GM19438 (cell line): ENCODE measurements at regions not wholly inside any gene's neighbourhood (a gene's known extent, or its start where the extent isn't known, plus 50 kb on each side); places are given as distances from the start of the nearest gene placed in this dataset.
"Not testable (repeated sequence)": the region's sequence is repeated elsewhere in the genome, so short reads cannot be mapped to it uniquely, and the experiment has no call there.

Source experiments
- ATAC-seq: cut with Tn5 transposase; IDR thresholded peaks from one replicate; pipeline ENCODE4 v1.9.1; 2021; ENCODE audit warnings: low read depth; ENCODE audit not compliant: unreplicated experiment

DNA sequence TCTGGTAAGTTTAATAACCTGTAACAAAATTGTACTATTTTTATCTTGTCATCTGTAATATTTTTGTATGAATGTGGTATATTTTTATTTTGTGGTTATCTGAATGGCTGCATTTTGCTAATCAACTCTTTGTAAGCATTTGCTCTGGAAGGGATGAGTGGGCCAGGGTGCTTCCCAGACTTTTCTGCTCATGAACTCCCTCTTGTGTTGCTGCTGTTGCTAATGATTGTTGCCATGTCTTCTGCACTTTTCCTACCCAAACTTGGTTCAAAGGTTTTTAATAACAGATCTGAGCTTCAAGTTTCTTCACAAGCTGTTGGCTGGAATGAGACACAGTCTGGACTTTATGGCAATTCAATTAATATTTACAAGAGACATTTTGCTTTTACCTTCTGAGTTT, 1005.7 kb downstream of the HACE1 start:
- no peak for ATAC-seq

DNA sequence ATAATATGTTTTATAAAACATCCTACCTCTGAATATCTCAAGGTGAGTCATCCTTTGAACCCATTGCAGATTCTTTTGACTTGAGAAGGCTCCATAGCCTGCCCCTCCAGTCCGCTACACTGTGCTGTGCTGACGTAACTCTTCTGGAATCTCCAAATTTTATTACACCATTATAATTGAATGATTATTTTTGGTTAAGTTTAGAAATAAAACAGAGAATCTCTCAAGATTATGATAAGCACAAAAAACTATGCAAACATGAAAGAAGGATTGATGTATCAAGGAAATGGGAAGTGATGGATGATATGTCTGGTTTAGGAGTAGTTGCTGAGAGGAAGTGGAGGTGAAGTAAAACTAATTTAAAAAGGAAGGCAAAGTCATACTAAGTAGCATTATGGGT, 1021.3 kb downstream of the HACE1 start:
- no peak for ATAC-seq

DNA sequence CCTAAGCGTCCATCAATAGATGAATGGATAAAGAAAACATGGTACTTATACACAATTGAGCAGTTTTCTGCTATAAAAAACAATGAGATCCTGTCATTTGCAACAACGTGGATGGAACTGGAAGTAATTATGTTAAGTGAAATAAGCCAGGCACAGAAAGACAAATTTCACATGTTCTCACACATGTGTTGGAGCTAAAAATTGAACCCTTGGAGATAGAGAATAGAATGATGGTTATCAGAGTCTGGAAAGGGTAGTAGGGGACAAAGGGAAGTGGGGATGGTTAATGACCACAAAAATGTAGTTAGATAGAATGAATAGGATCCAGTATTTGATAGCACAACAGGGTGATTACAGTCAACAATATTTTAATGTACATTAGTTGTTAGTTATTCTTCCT, 1033.5 kb downstream of the HACE1 start:
- no peak for ATAC-seq

DNA sequence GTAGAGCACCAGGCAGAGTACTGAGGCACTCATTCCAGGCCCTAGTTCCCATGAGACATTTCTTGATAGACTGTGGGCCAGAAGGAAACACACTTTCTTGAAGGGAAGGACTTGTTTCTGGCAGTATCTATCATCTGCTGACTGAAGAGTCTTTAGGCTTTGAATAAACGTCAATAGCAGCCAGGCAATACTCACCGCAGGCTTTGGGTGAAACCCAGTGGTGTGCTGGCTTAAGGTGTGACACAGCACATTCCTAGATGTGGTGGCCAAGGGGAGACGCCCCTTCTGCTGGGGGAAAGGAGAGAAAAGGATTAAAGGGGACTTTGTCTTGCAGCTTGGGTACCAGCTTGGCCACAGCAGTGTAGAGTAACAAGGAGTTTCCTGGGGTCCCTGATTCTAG, 1039.6 kb downstream of the HACE1 start:
- ATAC-seq: no peak

DNA sequence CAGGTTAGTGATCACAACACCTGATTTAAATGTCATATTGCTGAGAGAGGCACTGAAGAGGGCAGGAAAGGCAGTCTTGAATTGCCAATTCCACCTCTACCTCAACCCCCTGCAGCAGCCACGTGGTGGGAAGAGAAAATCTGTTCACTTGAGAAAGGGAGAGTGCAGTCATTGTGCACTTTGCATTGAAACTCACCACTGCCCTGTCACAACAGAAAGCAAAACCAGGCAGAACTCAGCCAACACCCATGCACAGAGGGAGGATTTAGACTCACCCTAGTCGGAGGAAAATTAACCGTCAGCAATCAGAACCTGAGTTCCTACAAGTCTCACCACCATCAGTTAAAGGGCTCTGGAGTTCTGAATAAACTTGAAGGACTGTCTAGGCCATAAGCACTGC, 1040.2 kb downstream of the HACE1 start:
- no peak for ATAC-seq

DNA sequence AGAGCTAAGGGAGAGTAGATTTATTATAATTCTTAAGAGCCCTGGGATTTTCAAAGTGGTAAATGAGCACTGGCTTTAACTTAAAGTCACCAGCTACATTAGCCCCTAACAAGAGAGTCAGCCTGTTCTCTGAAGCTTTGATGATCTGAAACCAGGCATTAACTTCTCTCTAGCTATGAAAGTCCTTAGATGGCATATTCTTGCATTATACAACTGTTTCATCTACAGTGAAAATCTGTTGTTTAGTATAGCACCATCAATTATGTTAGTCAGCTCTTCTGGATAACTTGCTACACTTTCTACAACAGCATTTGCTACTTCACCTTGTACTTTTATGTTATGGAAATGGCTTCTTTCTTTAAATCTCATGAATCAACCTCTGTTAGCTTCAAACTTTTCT, 1046.7 kb downstream of the HACE1 start:
- ATAC-seq: no peak

DNA sequence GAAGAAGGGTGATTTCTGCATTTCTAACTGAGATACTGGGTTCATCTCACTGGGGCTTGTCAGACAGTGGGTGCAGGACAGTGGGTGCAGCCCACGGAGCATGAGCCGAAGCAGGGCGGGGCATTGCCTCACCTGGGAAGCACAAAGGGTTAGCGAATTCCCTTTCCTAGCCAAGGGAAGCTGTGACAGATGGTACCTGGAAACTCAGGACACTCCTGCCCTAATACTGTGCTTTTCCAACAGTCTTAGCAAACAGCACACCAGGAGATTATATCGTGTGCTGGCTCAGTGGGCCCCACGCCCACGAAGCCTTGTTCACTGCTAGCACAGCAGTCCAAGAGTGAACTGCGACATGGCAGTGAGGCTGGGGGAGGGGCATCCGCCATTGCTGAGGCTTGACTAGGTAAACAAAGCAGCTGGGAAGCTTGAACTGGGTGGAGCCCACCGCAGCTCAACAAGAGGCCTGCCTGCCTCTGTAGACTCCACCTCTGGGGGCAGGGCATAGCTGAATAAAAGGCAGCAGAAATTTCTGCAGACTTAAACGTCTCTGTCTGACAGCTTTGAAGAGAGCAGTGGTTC, 1057.7 kb downstream of the HACE1 start:
- ATAC-seq: not testable (repeated sequence)

DNA sequence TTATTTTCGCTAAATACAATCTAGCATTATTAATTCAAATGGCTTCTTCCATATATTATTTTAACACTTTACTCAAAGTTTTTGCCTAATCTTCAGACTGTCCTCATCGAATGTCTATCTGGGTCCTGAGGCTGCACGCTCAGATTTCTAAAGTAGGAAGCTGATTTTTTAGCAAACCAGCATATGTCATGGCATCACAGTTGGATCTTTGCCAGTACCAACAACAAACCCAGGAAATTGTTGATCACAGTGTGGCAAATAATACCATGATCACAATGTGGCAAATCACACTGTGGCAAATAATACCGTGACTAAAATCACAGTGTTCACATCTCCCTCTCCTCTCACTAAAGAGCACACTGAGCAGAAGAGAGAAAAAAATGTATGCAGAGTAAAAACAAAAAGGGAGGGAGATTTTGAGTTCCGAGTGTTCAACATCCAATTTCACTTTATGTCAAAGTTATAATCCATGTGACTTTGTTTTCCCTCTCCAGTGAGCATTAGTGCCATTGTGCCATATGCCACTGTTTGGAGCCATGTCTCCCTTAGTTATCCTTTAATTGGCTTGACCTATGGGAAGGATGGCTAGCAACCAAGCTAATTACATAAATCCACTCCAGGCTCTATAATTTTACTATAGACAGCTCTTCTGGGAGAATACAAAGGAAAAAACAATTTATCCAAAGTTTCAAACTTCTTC, 1059.6 kb downstream of the HACE1 start:
- ATAC-seq: no peak

DNA sequence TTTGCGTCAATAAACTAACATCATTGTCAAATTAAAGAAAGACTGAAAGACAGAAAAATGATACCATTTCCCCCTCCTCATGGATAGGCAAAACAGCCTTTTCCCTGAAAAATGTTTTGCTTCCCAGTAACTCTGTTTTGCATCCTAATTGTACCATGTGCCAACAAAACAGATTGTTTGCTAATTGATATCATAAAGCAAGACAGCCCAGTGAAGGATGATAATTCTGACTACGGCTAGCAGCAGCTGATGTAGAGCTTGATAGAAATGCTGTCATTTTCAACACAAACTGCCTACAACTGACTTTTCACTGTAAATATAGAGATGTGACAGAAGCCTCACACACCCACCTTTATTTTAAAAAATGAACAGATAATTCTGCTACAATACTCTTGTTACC, 1061.6 kb downstream of the HACE1 start:
- ATAC-seq: no peak

DNA sequence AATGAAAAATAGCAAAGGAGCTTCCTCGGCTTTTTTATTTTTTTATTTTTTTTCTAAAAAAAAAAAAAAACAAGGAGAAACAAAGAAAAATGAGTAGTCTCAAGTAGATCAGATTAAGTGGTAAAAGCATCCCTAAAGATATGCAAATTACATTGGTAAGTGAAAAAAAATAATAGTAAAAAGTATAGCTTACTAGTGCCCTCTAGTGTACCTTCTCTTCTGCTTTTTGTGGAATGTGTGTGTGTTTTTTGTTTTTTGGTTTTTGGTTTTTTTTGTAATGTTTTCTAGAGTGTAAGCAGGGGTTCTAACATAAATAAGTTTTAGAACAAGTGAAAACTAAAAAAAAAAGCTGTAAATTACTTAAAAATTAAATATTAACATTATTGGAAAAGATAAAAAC, 1062.0 kb downstream of the HACE1 start:
- ATAC-seq: no peak

DNA sequence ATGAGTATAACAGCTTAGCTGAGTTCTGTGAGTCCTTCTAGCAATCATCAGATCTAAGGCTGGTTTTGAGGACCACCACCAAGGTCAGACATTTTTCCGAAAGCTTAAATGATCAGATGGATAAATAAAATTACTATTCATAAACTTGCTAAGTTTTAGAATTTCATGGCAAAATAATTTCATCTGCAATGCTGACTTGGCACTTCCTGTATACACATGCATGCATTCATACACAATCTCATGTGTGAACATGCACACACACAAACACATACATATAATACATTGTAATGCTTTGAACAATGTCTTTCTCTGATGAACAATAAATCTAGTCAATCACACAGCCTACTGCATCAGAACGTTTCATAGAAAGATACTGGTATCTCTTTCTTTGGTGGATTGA, 1068.3 kb downstream of the HACE1 start:
- ATAC-seq: no peak

DNA sequence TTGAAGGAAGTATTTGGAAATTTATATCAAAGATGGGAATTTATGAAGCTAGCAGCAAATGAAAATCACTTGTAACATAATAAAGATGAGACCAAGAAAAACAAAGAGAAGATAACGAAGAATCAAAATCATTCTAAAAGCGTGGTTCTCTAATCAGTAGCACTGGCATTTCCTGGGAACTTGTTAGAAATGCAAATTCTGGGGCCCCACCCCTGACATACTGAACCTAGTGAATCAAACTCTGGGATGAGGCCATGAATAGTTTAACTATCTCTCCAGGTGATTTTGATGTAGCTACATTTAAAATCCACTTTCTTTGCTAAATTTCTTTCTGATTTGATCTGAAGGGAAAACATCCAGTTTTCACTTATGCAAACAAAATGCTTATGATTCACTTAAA, 1075.6 kb downstream of the HACE1 start:
- ATAC-seq: no peak

DNA sequence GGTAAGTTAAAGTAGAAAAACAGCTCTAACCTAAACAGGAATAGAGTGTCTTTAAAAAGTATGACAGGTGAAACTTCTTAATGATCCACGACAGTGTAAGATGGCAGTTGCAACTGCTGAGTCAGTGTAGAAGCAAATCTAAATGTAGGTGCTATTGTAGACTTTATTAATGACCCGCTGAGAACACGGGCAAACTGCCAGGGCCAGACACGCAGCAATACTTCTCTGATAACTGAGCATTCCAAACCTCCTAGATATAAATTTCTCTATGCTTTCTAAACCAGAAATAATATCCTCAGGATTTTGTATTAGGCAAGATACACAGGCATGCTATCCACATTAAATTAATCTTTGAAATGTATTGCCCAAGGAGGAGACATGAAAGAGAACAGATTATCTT, 1076.4 kb downstream of the HACE1 start:
- ATAC-seq: no peak

DNA sequence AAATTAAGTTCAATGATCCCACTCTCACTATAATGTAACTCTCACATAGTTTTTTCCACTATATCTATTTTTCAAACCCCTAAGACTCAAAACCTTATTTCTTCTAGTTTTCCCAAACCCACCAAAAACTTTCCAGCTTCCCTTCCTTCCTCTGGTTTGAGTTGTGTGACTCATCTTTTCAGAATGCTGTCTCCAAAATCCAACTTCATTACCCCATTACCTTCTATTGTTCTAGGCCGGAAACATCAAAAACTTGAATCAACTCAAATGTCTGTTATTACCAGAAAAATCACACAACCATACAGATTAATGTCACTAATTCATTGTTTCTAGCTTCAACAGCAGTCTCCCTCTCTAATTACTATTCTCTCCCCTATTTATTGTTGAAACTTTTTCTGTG, 1090.3 kb downstream of the HACE1 start:
- no peak for ATAC-seq

DNA sequence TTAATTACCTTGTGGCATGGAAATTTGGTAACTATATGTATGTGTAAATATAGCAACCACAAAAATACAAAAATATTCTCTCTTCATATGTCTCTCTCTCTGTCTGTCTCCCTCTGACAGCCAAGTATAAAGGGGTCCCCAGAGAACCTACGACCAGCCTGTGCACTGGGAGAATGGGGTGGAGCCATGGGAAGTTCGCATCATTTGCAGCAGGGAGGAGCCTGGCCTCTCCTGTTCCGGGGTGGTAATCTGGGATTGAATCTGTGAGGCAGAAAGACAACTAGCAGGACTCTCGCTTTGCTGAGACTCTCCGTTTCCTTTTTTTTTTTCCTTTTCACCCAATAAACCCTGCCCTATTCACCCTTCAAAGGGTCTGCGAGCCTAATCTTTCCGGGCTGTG, 1109.1 kb downstream of the HACE1 start:
- no peak for ATAC-seq

DNA sequence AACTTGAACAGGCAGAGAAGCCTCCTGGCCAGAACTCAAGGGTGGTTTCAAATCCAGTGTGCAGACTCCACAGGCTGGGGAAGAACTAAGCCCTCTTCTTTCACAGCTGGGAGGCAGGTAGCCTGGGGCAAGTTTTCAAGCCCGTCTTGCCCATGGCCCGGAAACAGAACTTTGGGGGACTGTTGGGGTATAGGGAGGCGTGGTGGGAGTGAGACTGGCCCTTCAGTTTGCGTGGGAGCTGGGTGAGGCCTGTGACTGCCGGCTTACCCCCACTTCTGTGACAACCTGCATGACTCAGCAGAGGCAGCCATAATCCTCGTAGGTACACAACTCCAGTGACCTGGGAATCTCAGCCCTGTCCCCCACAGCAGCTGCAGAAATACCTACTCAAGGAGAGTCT, 1125.7 kb downstream of the HACE1 start:
- ATAC-seq: no peak

DNA sequence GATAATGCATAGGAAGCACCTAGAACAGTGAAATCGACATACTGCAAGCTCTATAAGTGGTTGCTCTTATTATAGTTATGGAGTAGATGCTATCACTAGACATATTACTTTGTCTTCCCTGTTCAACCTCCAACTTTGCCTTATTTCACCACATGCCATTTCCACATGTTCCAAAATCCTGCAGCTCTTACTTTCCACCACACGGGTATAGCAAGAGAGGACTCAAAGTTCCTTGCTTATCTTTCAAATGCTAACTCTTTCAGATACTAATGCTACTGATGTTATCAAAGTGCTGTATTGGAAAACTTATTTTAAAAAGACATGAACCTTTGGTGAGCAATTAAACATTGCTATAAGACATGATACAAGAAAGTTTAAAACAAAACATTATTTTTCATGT, 1130.1 kb downstream of the HACE1 start:
- ATAC-seq: no peak

DNA sequence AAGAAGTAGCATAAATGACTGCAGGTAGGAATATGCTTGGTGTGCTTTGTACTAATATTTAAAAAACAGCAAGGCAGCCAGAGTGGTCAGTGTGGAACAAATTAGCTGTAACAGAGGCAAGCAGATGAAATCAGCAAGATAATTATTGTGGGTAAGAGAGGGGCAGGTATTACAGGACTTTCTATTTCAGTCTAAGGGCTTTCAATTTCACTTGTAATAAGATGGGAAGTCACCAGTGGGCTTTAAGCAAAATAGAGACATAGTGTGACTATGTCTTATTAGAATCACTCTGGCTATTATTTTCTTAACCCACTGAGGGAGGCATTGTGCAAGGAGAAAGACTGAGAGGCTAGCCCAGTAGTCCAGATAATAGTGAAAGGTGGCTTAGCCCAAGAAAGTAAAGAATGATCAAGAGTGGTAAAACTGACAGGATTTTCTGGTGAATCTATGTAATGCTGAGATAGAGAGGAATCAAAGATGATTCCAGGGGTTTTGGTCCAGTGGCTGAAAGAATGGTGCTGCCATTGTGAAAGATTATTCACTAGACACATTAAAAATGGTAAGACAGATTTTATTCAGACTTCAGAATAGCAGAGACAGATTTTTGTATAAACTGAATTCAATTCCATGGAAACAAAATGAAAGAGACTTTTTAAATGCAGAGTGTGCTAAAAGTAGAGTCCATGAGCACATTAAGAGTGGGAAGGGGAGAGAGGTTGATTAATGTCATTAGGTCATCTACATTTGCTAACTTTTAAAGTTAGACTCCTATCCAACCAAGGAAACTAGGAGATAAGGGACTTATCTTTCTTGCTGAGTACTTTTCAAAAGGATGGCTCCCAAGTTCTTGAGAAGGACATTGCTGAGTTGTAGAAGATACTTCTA, 1136.0 kb downstream of the HACE1 start:
- no peak for ATAC-seq

DNA sequence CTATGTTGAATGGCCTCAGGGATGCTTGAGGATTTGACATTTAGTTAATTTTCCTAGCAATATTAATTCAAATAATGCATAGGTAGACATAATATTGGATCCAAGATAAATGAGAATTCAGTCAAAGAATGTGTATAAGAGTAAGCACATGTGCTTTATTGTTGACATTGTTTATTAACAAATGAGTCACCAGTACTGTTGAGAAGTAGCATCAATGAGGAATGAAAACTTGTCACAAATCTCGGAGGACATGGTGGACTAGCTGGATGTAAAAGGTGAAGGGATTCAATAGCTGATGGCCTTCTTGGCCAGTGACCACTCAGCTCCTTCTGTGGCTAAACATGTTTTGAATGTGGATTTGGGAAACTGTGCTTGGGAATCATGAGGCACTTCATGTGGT, 1137.0 kb downstream of the HACE1 start:
- ATAC-seq: no peak

DNA sequence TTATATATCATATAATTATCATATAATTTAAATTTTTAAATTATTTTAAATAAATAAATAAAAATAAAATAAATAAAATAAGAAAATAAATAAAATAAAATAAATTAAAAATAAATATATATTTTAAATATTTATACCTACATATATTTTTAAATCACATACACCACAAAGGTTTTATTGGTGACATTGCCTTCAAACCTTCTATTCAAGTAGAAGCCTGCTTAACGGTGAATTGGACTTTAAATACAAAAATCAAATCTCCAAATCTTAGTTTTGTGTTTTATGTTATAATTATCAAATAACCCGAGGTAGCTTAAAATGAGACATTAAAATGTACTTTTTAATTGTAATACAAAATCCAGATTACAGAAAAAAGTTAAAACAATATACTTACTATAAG, 1137.8 kb downstream of the HACE1 start:
- ATAC-seq: no peak

DNA sequence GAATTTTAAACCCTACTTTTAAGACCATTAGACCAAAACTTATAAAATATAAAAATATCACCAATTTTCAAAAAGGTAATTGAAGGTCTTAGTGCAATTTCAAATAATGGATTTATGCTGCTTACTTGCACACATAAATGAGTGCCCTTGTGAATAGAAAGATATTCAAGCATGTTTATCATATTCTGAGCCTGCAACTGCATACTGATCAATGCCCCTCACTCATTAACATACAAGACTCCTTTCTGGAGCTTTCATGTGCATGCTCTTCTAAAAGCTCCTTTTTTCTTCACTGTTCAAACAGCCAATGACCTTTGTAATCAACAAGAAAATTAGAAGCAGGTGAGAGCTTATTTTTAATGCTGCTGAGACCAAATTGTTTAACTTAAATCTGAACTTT, 1139.3 kb downstream of the HACE1 start:
- no peak for ATAC-seq

DNA sequence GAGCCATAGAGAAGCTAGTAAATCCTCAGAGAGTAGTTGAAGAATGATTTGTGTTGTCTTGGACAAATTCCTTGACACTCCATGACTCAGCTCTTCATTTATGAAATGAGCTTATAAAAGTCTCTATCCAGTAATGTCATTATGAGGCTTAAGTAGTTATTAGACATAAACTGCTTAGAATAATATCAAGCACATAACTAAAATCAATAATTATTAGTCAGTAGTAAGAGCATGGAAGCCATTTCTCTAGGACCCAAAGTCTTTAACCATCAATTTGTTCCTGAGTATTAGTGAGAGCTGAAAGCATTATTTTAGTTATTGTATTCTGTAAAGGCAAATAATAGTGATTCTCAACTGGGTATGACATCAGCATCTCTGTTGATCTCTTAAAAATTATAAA, 1140.2 kb downstream of the HACE1 start:
- no peak for ATAC-seq
